Activated naive CD8-positive, alpha-beta T cell treated with anti-CD3 and anti-CD28 coated beads for 36 hours (primary cell): ENCODE measurements at regions not wholly inside any gene's neighbourhood (a gene's known extent, or its start where the extent isn't known, plus 50 kb on each side); places are given as distances from the start of the nearest gene placed in this dataset.
A peak's percentile ranks its signal among the peaks of the same experiment; 100 is the strongest.

ENCODE experiments used
- DNase-seq: peaks from one replicate; pipeline ENCODE4 v3.0.0; 2021
- H3K27ac Mint-ChIP-seq: one replicate; pipeline ENCODE4 v1.8.0; 2022; ENCODE audit warnings: mild to moderate bottlenecking, moderate library complexity, mixed read lengths
- H3K27me3 Mint-ChIP-seq: one replicate; pipeline ENCODE4 v1.8.0; 2022; ENCODE audit warnings: mild to moderate bottlenecking, mixed read lengths
- H3K36me3 Mint-ChIP-seq: one replicate; pipeline ENCODE4 v1.8.0; 2021; ENCODE audit warnings: mild to moderate bottlenecking, mixed read lengths
- H3K4me1 Mint-ChIP-seq: one replicate; pipeline ENCODE4 v1.8.0; 2021; ENCODE audit warnings: mixed read lengths
- H3K4me3 Mint-ChIP-seq: one replicate; pipeline ENCODE4 v1.8.0; 2022; ENCODE audit warnings: mild to moderate bottlenecking, moderate library complexity, mixed read lengths
- H3K9me3 Mint-ChIP-seq: one replicate; pipeline ENCODE4 v1.8.0; 2022; ENCODE audit warnings: mixed read lengths

DNA sequence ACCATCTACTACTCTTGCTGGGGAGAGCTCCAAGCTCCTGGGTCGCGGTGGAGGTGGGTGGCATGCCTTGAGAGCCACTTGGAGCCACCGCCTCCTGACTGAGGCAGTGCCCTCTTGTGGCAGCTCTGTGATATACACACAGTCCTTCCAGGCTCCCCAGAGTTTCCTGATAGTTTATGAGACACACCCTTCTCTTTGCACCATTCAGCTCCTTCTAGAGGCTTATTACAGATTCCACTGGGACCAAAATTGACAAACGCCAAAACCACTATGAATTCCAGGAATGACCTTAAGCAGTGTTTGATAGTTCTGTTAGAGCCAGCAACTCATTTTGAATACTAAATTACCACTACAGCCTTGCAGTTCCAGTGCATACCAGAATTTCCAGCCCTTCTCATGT lies 170.1 kb upstream of the CDH13 start:
- Mint-ChIP-seq H3K9me3 (no peaks in the 10 kb centered on the region), H3K4me3 (no peak overlapping the region), H3K4me1 (no peaks in the 10 kb centered on the region), H3K27me3 (peaks cover 15% of the 10 kb centered on the region), H3K27ac (no peak overlapping the region), H3K36me3 (no peaks in the 10 kb centered on the region)
- DNase-seq, result peak; percentile 37

DNA sequence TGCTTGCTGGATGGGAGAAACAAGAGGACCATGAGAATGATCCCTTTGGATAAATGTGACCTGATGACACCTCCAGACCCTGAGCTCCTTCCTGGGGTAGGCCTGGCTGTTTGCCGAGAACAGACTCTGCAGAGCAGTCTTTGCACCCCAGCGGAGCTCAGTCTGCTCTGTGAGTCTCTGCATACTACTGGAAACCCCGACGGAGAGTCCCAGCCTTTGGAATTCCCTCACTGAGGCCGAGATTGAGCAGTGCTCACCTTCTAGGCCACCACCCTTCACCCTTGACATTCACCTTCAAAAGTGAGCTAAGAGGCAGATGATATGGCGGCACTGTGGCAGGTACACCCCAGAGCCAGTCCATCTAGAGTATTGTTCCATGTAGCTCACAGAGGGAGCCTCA lies 172.2 kb upstream of the CDH13 start:
- no peaks in the 10 kb centered on the region for H3K9me3 Mint-ChIP-seq
- no peak for DNase-seq
- no peaks in the 10 kb centered on the region for H3K36me3 Mint-ChIP-seq
- no peaks in the 10 kb centered on the region for H3K4me1 Mint-ChIP-seq
- peaks cover 10% of the 10 kb centered on the region for H3K27me3 Mint-ChIP-seq
- no peak overlapping the region for H3K27ac Mint-ChIP-seq
- no peak overlapping the region for H3K4me3 Mint-ChIP-seq

DNA sequence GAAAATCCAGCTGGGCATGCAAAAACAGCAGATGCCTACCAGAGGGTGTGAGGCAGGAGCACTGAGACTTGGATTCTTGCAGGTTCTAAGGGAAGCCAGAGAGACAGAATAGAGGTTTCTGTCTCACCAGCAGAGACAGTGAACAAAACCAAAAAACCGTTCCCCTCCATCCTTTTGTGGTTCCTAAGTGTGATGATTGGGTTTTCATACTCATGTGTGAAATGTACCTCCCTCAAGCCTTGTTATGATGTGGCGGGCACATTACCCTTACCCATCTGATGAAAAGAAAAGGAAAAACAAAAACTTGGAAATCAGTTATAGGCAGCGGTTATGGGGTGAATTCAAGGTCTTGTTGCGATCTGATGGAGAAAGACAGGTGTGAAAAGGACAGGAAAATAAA lies 172.6 kb upstream of the CDH13 start:
- Mint-ChIP-seq H3K27ac (no peak overlapping the region), H3K36me3 (no peaks in the 10 kb centered on the region), H3K4me1 (no peaks in the 10 kb centered on the region), H3K4me3 (no peak overlapping the region), H3K9me3 (no peaks in the 10 kb centered on the region), H3K27me3 (peaks cover 10% of the 10 kb centered on the region)
- DNase-seq, result no peak

DNA sequence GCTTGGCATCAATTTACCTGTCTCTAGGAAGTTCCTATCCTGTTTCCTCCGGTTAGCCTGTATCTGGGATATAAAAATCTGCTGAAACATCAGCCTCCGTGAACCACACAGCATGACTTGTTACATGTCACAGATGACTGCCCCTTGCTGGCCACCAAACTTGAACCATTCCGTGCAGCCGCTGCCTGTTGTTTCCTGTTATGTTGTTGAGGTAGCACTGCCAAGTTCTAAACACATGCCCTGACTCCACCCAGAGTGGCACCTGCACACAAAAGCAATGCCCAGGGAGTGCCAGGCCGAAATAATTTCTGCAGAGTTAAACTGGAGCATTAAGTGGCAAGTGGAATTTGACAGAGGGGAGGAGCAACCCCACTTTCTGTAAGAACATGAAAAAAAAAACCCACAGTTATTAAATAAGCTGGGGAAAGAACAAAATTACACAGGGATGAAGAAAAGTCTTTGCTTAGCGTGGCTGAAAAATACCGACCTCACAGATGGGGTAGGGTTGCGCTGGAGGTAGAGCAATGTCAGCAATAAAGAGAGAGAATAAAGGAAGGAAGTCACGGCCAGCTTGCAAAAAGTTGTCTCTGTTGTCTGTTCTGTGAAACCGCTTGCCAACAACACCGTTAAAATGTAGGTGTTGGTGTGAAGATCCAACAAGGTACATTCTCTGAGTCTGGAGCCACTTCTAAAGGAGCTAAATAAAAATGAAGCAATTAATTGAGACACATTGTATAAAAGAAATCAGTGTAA lies 174.6 kb upstream of the CDH13 start:
- no peak for DNase-seq
- H3K4me3 Mint-ChIP-seq, result no peak overlapping the region
- H3K9me3 Mint-ChIP-seq, result no peaks in the 10 kb centered on the region
- H3K4me1 Mint-ChIP-seq, result no peaks in the 10 kb centered on the region
- H3K27ac Mint-ChIP-seq, result no peak overlapping the region
- no peaks in the 10 kb centered on the region for H3K36me3 Mint-ChIP-seq
- peaks cover 5% of the 10 kb centered on the region for H3K27me3 Mint-ChIP-seq

DNA sequence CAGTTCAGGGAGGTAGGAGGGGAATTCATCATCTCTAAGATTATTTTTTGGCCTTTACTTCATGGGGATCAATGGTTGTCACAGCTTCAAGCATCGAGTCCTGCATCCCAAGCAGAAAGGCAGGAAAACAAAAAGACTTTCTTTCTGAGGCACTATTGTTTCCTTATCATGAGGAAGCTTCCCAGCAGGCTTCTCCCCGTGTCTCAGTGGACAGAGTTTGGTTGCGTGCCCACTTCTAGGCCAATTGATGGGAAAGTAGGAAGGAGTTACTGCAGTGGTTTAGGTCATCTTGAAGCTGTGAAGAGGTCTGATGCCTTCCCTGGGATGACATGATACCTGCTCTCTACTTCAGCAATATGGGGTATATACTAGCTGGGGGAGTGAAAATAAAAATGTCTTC lies 175.3 kb upstream of the CDH13 start:
- no peaks in the 10 kb centered on the region for H3K4me1 Mint-ChIP-seq
- H3K27me3 Mint-ChIP-seq, result peaks cover 1% of the 10 kb centered on the region
- no peak overlapping the region for H3K4me3 Mint-ChIP-seq
- H3K27ac Mint-ChIP-seq, result no peak overlapping the region
- H3K36me3 Mint-ChIP-seq, result no peaks in the 10 kb centered on the region
- no peaks in the 10 kb centered on the region for H3K9me3 Mint-ChIP-seq
- no peak for DNase-seq

DNA sequence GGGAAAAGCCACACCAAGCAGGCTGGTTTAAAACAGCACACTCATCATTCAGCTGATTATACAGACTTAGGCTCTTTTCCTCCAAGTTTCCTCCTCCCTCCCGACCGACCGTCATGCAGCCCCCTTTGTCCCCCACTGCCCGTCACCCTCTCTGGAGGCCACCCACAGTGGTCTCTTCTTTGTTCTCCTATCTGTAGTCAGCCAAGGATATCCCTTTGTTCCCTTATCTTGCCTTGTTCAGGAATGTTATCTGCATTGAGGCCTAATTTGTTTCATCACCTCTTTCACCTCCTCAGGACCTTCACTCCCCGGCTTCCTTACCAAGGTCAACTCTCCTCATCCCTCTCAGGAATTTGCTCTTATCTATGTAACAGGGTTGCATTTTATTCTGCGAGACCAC lies 186.4 kb upstream of the CDH13 start:
- H3K36me3 Mint-ChIP-seq, result no peaks in the 10 kb centered on the region

DNA sequence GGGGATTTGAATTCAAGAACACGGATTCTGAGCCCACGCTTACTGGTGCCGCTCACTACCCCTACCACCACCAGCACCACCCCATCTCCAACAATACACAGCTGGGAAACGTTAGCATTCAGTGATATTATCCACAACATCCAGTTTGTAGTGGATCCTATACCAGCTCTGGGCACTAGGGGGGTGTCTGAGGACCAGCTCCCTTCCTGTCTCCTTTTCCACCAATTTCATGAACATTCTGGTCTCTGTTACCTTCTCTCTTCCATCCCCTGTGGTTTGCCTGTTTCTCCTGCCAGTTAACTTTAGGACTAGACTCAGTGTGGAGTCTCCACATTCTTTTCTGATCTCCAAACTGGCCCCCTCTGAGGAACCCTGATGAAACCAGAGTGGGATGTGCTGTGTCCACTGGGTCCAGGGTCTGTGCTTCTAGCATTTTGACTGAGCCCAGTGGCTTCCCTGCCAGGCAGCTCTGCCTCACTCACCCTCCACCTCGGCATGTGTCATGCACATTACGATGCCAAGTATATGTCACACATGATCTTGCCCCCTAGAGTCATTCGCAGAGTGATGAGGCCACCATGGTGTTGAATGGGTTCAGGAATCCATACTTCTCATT lies 187.0 kb upstream of the CDH13 start:
- no peaks in the 10 kb centered on the region for H3K9me3 Mint-ChIP-seq
- no peaks in the 10 kb centered on the region for H3K36me3 Mint-ChIP-seq
- no peak overlapping the region for H3K27ac Mint-ChIP-seq
- no peak for DNase-seq
- no peaks in the 10 kb centered on the region for H3K4me1 Mint-ChIP-seq
- H3K4me3 Mint-ChIP-seq, result no peak overlapping the region
- H3K27me3 Mint-ChIP-seq, result no peaks in the 10 kb centered on the region

More for the DNA sequence above, 186.4 kb upstream of the CDH13 start:
- Mint-ChIP-seq H3K27ac (no peak overlapping the region), H3K4me1 (no peaks in the 10 kb centered on the region), H3K27me3 (no peaks in the 10 kb centered on the region), H3K4me3 (no peak overlapping the region), H3K9me3 (no peaks in the 10 kb centered on the region)
- no peak for DNase-seq

DNA sequence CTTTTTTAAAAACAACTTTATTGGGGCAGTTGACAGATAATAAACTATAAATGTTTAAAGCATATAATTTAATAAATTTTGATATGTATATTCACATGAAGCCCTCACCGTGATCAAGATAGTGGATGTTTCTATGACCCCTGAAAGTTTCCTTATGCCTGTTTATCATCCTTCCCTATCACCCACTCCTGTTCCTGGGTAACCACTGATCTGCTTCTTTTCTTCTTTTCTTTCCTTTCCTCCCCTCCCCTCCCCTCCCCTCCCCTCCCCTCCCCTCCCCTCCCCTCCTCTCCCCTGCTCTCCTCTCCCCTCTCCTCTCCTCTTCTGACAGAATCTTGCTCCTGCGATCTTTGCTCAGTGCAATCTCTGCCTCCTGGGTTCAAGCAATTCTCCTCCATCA lies 193.7 kb upstream of the CDH13 start:
- Mint-ChIP-seq H3K4me1 (no peaks in the 10 kb centered on the region), H3K4me3 (no peak overlapping the region), H3K36me3 (no peaks in the 10 kb centered on the region), H3K27ac (no peak overlapping the region), H3K9me3 (no peaks in the 10 kb centered on the region), H3K27me3 (no peaks in the 10 kb centered on the region)
- DNase-seq, result no peak

DNA sequence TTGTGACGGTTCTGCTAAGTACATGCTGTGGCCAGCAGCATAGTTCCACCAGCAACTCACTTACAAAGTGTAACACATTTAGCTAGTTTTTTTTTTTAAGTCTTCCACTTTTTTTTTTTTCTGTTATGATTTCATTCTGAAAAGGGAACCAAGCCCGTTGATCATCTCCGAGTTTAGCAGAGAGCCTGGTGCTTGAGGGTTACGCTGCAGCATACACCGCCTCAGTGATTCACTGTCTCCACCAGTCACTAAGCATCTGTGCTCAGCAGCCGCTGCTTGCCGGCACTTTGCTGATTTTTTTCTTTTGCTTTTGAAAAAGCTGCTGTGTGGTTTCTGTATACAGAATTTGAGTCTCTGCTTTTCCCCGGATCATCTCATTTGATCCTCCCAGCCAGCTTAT lies 194.5 kb upstream of the CDH13 start:
- DNase-seq, result no peak
- H3K36me3 Mint-ChIP-seq, result no peaks in the 10 kb centered on the region
- H3K27me3 Mint-ChIP-seq, result no peaks in the 10 kb centered on the region
- H3K4me1 Mint-ChIP-seq, result no peaks in the 10 kb centered on the region
- H3K4me3 Mint-ChIP-seq, result no peak overlapping the region
- no peaks in the 10 kb centered on the region for H3K9me3 Mint-ChIP-seq
- no peak overlapping the region for H3K27ac Mint-ChIP-seq

DNA sequence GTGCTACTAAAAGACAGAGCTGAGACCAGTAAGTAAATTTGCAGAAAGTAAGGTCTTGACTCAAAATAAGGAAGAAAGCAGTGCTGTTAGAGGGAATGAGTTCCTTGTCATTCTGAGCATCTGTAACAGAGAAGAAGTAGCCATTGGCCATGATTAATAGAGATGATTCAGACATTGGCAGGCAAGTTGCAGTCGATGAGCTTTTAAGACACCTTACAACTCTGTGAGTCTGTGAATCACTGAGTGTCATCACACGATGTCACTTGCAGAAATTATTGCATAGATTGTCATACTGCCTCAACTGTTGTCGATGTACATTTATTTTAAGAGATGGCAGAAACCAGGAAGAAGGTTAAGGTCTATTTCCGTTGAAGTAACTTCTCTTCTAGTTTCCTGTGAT lies 201.1 kb upstream of the CDH13 start:
- Mint-ChIP-seq H3K4me1 (no peaks in the 10 kb centered on the region), H3K36me3 (no peaks in the 10 kb centered on the region), H3K4me3 (no peak overlapping the region), H3K27ac (no peak overlapping the region), H3K27me3 (no peaks in the 10 kb centered on the region), H3K9me3 (no peaks in the 10 kb centered on the region)
- DNase-seq, result no peak

DNA sequence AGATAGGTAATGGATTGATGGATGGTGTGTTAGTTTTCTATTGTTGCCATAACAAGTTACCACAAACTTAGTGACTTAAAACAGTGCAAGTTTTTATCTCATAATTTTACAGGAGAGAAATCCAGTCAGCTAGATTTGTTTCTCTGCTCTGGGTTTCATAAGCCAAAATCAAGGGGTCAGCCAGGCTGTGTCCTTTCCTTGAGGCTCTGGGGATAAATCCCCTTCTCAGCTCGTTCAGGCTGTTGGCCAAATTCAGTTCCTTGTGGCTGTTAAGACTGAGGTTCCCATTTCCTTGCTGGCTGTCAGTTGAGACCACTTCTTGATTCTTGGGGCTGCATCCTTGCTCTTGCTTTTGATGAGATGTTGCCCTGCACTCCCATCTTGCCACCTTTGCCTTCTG lies 204.9 kb upstream of the CDH13 start:
- no peaks in the 10 kb centered on the region for H3K4me1 Mint-ChIP-seq
- no peak overlapping the region for H3K27ac Mint-ChIP-seq
- no peak for DNase-seq
- H3K36me3 Mint-ChIP-seq, result no peaks in the 10 kb centered on the region
- no peak overlapping the region for H3K4me3 Mint-ChIP-seq
- H3K9me3 Mint-ChIP-seq, result no peaks in the 10 kb centered on the region
- H3K27me3 Mint-ChIP-seq, result no peaks in the 10 kb centered on the region

DNA sequence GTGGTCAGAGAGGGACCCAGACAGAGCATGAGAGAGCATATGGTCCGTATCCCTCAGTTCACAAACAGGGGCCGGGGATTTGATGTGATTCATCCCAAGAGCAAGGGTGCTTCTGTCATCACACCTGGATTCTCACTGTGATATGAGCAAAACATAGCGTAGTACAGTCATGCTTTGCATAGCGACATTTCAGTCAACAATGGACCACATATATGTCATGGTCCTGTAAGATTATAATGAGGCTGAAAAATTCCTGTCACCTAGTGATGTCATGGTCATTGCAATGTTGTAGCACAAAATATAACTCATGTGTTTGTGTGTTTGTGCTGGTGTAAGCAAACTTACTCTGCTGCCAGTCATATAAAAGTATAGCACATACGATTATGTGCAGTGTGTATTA lies 207.4 kb upstream of the CDH13 start:
- no peaks in the 10 kb centered on the region for H3K9me3 Mint-ChIP-seq
- H3K27ac Mint-ChIP-seq, result no peak overlapping the region
- no peak for DNase-seq
- no peak overlapping the region for H3K4me3 Mint-ChIP-seq
- no peaks in the 10 kb centered on the region for H3K4me1 Mint-ChIP-seq
- H3K36me3 Mint-ChIP-seq, result no peaks in the 10 kb centered on the region
- no peaks in the 10 kb centered on the region for H3K27me3 Mint-ChIP-seq

DNA sequence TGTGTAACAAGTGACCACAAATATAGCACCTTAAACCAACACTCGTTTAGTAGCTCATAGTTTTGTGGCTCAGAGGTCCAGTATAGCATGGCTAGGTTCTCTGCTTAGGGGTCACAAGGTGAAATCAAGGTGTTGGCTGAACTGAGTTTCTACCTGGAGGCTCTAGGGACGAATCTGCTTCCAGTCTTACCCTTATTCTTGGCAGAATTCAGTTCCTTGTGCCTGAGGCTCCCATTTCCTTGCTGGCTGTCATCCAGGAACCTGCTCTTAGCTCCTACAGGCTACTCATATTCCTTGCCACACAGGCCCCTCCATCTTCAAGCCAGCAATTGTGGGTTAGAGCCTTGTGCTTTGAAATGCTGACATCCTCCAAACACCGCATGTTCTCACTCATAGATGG lies 212.3 kb upstream of the CDH13 start:
- H3K27me3 Mint-ChIP-seq, result no peaks in the 10 kb centered on the region
- H3K36me3 Mint-ChIP-seq, result no peaks in the 10 kb centered on the region
- no peak for DNase-seq
- H3K4me3 Mint-ChIP-seq, result no peak overlapping the region
- H3K27ac Mint-ChIP-seq, result no peak overlapping the region
- no peaks in the 10 kb centered on the region for H3K4me1 Mint-ChIP-seq
- H3K9me3 Mint-ChIP-seq, result no peaks in the 10 kb centered on the region

DNA sequence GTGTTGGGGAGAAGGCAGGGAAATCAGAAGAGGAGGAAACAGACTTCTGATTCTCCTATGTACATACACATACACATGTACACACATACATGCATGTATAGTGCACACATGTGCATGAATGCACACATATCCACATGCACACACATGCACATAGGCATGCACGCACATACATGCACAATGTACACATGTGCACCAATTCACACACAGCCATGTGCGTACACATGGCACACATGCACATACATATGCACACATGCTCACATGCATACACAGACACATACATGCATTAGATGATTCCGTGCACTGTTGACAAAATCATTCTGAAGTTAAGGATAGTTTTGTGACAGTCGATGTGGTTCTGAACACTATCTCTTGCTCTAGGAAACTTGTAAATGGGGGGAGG lies 214.0 kb upstream of the CDH13 start:
- Mint-ChIP-seq H3K4me1 (no peaks in the 10 kb centered on the region), H3K4me3 (no peak overlapping the region), H3K27me3 (peaks cover under 1% of the 10 kb centered on the region)

DNA sequence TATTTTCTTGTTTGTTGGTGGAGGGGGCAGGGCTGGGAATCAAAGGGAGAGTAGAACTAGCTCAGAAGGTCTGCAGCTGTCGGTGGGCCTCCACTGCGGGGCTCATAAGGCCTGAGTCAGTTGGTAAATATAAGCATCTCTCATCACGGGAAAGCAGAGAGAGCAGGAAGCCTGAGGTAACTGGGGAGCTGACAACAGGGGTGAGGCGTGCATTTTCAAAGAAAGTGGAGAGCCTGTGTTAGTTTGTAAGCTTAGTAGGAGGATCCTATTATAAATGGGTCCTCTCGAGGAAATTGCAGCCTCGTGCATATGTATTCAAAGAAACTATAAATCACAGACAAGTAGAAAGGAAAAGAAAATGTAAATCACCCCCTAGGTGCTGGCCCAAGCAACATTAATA lies 221.0 kb upstream of the CDH13 start:
- no peak overlapping the region for H3K27ac Mint-ChIP-seq
- H3K4me1 Mint-ChIP-seq, result no peaks in the 10 kb centered on the region
- H3K4me3 Mint-ChIP-seq, result no peak overlapping the region
- H3K9me3 Mint-ChIP-seq, result no peaks in the 10 kb centered on the region
- no peak for DNase-seq
- H3K27me3 Mint-ChIP-seq, result peaks cover 9% of the 10 kb centered on the region
- H3K36me3 Mint-ChIP-seq, result no peaks in the 10 kb centered on the region

More for the DNA sequence above, 214.0 kb upstream of the CDH13 start:
- DNase-seq, result no peak
- H3K9me3 Mint-ChIP-seq, result no peaks in the 10 kb centered on the region
- no peaks in the 10 kb centered on the region for H3K36me3 Mint-ChIP-seq
- H3K27ac Mint-ChIP-seq, result no peak overlapping the region

DNA sequence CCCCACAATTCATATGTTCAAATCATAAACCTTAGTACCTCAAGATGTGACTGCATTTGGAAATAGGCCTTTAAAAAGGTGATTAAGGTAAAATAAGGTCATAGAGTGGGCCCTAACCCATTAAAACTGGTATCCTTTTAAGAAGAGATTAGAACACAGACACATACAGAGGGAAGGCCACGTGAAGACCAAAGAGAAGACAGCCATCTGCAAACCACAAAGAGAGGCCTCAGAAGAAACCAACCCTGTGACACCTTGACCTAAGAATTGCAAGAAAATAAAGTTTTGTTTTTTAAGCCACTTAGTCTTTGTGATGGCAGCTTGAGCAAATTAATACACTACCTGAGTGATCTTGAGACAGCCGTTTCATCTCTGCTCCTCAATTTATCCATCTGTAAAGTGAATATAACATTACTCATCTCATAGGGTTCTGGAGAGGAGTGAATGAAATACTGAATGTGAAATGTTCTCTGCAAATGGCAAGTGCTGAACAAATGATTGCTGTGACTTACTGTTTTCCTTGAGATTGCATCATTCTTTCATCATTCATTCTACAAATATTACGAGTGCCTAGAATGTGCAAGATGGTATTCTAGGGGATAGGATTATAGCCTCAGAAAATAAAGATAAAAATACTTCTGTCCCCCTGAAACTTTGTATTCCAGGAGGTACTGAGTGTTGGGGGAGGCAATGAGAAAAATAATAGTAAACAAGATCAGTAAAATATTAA lies 222.0 kb upstream of the CDH13 start:
- Mint-ChIP-seq H3K27me3 (peaks cover 9% of the 10 kb centered on the region), H3K9me3 (no peaks in the 10 kb centered on the region), H3K4me3 (no peak overlapping the region), H3K27ac (no peak overlapping the region), H3K4me1 (no peaks in the 10 kb centered on the region), H3K36me3 (no peaks in the 10 kb centered on the region)
- no peak for DNase-seq
